Testis (tissue), 2 donors: ENCODE measurements at regions not wholly inside any gene's neighbourhood (a gene's known extent, or its start where the extent isn't known, plus 50 kb on each side); places are given as distances from the start of the nearest gene placed in this dataset.

Experiments
- CTCF ChIP-seq, 3 experiments: fragments of 450-650 bp in 2 of 3; fragments of 200-600 bp in 1 of 3; sonication (generic) in 1 of 3; IDR thresholded peaks; one replicate each; pipeline ENCODE4 v1.5.1; 2016 to 2019; ENCODE audit warnings: antibody characterized with exemption in 3 of 3, mild to moderate bottlenecking in 2 of 3, moderate library complexity in 1 of 3
- POLR2A ChIP-seq: fragments of 450-650 bp; IDR thresholded peaks from one replicate; pipeline ENCODE4 v1.6.1; 2017; ENCODE audit warnings: antibody characterized with exemption, mild to moderate bottlenecking, moderate library complexity

GRCh38 chr5:12795333-12795663, 891.1 kb upstream of the CTNND2 start:
- no peak for TF ChIP-seq CTCF (IDR thresholded peaks at IDR 0.05)
- TF ChIP-seq POLR2A, result no peak
